ENCODE measurements at regions not wholly inside any gene's neighbourhood (a gene's known extent, or its start where the extent isn't known, plus 50 kb on each side); places are given as distances from the start of the nearest gene placed in this dataset.
"Not testable (repeated sequence)": the region's sequence is repeated elsewhere in the genome, so short reads cannot be mapped to it uniquely, and the experiment has no call there.

- DNase-seq (ENCODE audit: low read depth, low spot score), result peak; percentile 55
These were observed 160.0 kb upstream of the KLF6 start for GRCh38 chr10:3945026-3945425.

- DNase-seq (ENCODE audit: low read depth, low spot score), result no peak
These were observed 159.6 kb upstream of the KLF6 start for GRCh38 chr10:3944591-3944990.

- no peak for DNase-seq (ENCODE audit: low read depth, low spot score)
These were observed 158.8 kb upstream of the KLF6 start for GRCh38 chr10:3943695-3944257.

- no peak for DNase-seq (ENCODE audit: low read depth, low spot score)
These were observed 158.0 kb upstream of the KLF6 start for GRCh38 chr10:3942937-3943489.

- no peak for DNase-seq (ENCODE audit: low read depth, low spot score)
These were observed 156.7 kb upstream of the KLF6 start for GRCh38 chr10:3941676-3942075.

- DNase-seq (ENCODE audit: low read depth, low spot score), result no peak
These were observed 151.5 kb upstream of the KLF6 start for GRCh38 chr10:3936422-3937040.

GRCh38 chr10:3935933-3936359 lies 150.9 kb upstream of the KLF6 start:
- DNase-seq (ENCODE audit: low read depth, low spot score), result no peak

- DNase-seq (ENCODE audit: low read depth, low spot score), result no peak
These were observed 150.1 kb upstream of the KLF6 start for GRCh38 chr10:3935141-3935540.

- no peak for DNase-seq (ENCODE audit: low read depth, low spot score)
These were observed 148.7 kb upstream of the KLF6 start for GRCh38 chr10:3933733-3934132.

- no peak for DNase-seq (ENCODE audit: low read depth, low spot score)
These were observed 147.8 kb upstream of the KLF6 start for GRCh38 chr10:3932597-3933375.

GRCh38 chr10:3931901-3932300 lies 146.9 kb upstream of the KLF6 start:
- no peak for DNase-seq (ENCODE audit: low read depth, low spot score)

- no peak for DNase-seq (ENCODE audit: low read depth, low spot score)
These were observed 146.2 kb upstream of the KLF6 start for GRCh38 chr10:3931224-3931623.

GRCh38 chr10:3928569-3928968 lies 143.6 kb upstream of the KLF6 start:
- DNase-seq (ENCODE audit: low read depth, low spot score), result no peak

GRCh38 chr10:3928078-3928477 lies 143.1 kb upstream of the KLF6 start:
- DNase-seq (ENCODE audit: low read depth, low spot score), result no peak

GRCh38 chr10:3926675-3927525 lies 141.9 kb upstream of the KLF6 start:
- no peak for DNase-seq (ENCODE audit: low read depth, low spot score)

GRCh38 chr10:3926258-3926657 lies 141.2 kb upstream of the KLF6 start:
- DNase-seq (ENCODE audit: low read depth, low spot score), result no peak

GRCh38 chr10:3925184-3925583 lies 140.2 kb upstream of the KLF6 start:
- DNase-seq (ENCODE audit: low read depth, low spot score), result no peak

GRCh38 chr10:3924344-3924743 lies 139.3 kb upstream of the KLF6 start:
- DNase-seq (ENCODE audit: low read depth, low spot score), result no peak

GRCh38 chr10:3923033-3923432 lies 138.0 kb upstream of the KLF6 start:
- no peak for DNase-seq (ENCODE audit: low read depth, low spot score)

GRCh38 chr10:3919709-3920308 lies 134.8 kb upstream of the KLF6 start:
- no peak for DNase-seq (ENCODE audit: low read depth, low spot score)

GRCh38 chr10:3917392-3917791 lies 132.4 kb upstream of the KLF6 start:
- DNase-seq (ENCODE audit: low read depth, low spot score), result not testable (repeated sequence)
